IMR-90 (cell line): ENCODE measurements at regions not wholly inside any gene's neighbourhood (a gene's known extent, or its start where the extent isn't known, plus 50 kb on each side); places are given as distances from the start of the nearest gene placed in this dataset.

Experiments used
- ATAC-seq: fragments of 200-7000 bp; cut with Tn5 transposase; 2 replicates; pipeline ENCODE4 v1.9.1; 2020; ENCODE audit warnings: low read depth, mild to moderate bottlenecking, moderate library complexity
- BruUV-seq: library from RNA; stranded (reverse); fragments of 400-500 nt; replicated peaks from 2 replicates; lab custom pipeline; 2021; lab: Mats Ljungman, UMichigan
- CTCF ChIA-PET: fragments of 300-600 bp; formaldehyde crosslinking; extraction: SDS; loops from one replicate; lab custom pipeline; 2021; ENCODE audit warnings: antibody characterized with exemption; lab: Yijun Ruan, JAX
- POLR2A ChIA-PET: fragments of 300-600 bp; sonication (Branson Sonifier 250); formaldehyde crosslinking; loops from one replicate; lab custom pipeline; 2022; ENCODE audit warnings: antibody characterized with exemption; ENCODE audit not compliant: unreplicated experiment; lab: Charles Lee
- DNase-seq: peaks from one replicate; pipeline ENCODE4 v3.0.0; 2013
- H2AFZ ChIP-seq: replicated peaks from 2 replicates; pipeline ENCODE3; 2013; ENCODE audit warnings: low read length, mild to moderate bottlenecking; ENCODE audit not compliant: poor library complexity
- H2AK5ac ChIP-seq: 2 replicates; pipeline ENCODE4 v1.6.1; 2013; ENCODE audit warnings: low read depth, low read length, inconsistent platforms
- H2AK9ac ChIP-seq: replicated peaks from 2 replicates; pipeline ENCODE3; 2013; ENCODE audit warnings: mild to moderate bottlenecking, low read depth, low read length, moderate library complexity; ENCODE audit not compliant: poor library complexity
- H2BK120ac ChIP-seq: 2 replicates; pipeline ENCODE4 v1.6.1; 2013; ENCODE audit warnings: low read depth, low read length, inconsistent platforms
- H2BK15ac ChIP-seq: 3 replicates; pipeline ENCODE4 v1.6.1; 2013; ENCODE audit warnings: low read depth, low read length, inconsistent platforms
- H2BK20ac ChIP-seq: 2 replicates; pipeline ENCODE4 v1.6.1; 2013; ENCODE audit warnings: low read depth, mild to moderate bottlenecking, inconsistent platforms, low read length, moderate library complexity
- H2BK5ac ChIP-seq: 2 replicates; pipeline ENCODE4 v1.6.1; 2013; ENCODE audit warnings: mild to moderate bottlenecking, low read depth, low read length, inconsistent platforms; ENCODE audit not compliant: poor library complexity, severe bottlenecking
- H3K14ac ChIP-seq: replicated peaks from 2 replicates; pipeline ENCODE4 v1.6.1; 2013; ENCODE audit warnings: low read depth, low read length, inconsistent platforms
- H3K18ac ChIP-seq: 2 replicates; pipeline ENCODE4 v1.6.1; 2013; ENCODE audit warnings: low read depth, low read length, control low read depth
- H3K23ac ChIP-seq: 2 replicates; pipeline ENCODE4 v1.6.1; 2013; ENCODE audit warnings: low read depth, low read length, inconsistent platforms
- H3K27ac ChIP-seq: 2 replicates; pipeline ENCODE4 v1.5.1; 2013; ENCODE audit warnings: mild to moderate bottlenecking, control low read depth, low read length; ENCODE audit not compliant: insufficient read depth
- H3K27me3 ChIP-seq: 2 replicates; pipeline ENCODE4 v1.6.1; 2013; ENCODE audit warnings: low read length; ENCODE audit not compliant: control insufficient read depth, insufficient read depth
- H3K36me3 ChIP-seq: 2 replicates; pipeline ENCODE4 v1.6.1; 2013; ENCODE audit warnings: low read length, mixed read lengths; ENCODE audit not compliant: control insufficient read depth, insufficient read depth
- H3K4ac ChIP-seq: 2 replicates; pipeline ENCODE4 v1.6.1; 2013; ENCODE audit warnings: low read depth, low read length, inconsistent platforms
- H3K4me1 ChIP-seq: 2 replicates; pipeline ENCODE4 v1.6.1; 2013; ENCODE audit warnings: low read length, mixed read lengths; ENCODE audit not compliant: control insufficient read depth, insufficient read depth
- H3K4me2 ChIP-seq: 2 replicates; pipeline ENCODE4 v1.6.1; 2013; ENCODE audit warnings: low read depth, mild to moderate bottlenecking, control low read depth, low read length, moderate library complexity
- H3K4me3 ChIP-seq: 2 replicates; pipeline ENCODE4 v1.5.1; 2013; ENCODE audit warnings: low read depth, mild to moderate bottlenecking, control low read depth, low read length, moderate library complexity; ENCODE audit not compliant: insufficient read depth
- H3K56ac ChIP-seq: 2 replicates; pipeline ENCODE4 v1.6.1; 2013; ENCODE audit warnings: low read length, inconsistent platforms; ENCODE audit not compliant: insufficient read depth; ENCODE audit errors: extremely low read depth
- H3K79me1 ChIP-seq, 2 experiments: 2 replicates each; pipeline ENCODE4 v1.6.1; 2013; ENCODE audit warnings: low read length in 2 of 2, inconsistent platforms in 1 of 2, low read depth in 1 of 2
- H3K9ac ChIP-seq: 2 replicates; pipeline ENCODE4 v1.6.1; 2013; ENCODE audit warnings: low read depth, low read length, control low read depth
- H3K9me1 ChIP-seq: 2 replicates; pipeline ENCODE4 v1.6.1; 2013; ENCODE audit warnings: low read length, inconsistent platforms; ENCODE audit not compliant: insufficient read depth
- H3K9me3 ChIP-seq: 2 replicates; pipeline ENCODE4 v1.6.1; 2013; ENCODE audit warnings: low read length; ENCODE audit not compliant: control insufficient read depth, insufficient read depth
- H4K20me1 ChIP-seq: 2 replicates; pipeline ENCODE4 v1.6.1; 2013; ENCODE audit warnings: low read length, inconsistent platforms; ENCODE audit not compliant: insufficient read depth
- H4K5ac ChIP-seq: 2 replicates; pipeline ENCODE4 v1.6.1; 2013; ENCODE audit warnings: mild to moderate bottlenecking, low read depth, low read length, control low read depth
- H4K8ac ChIP-seq, 2 experiments: 2 replicates each; pipeline ENCODE4 v1.6.1; 2013; ENCODE audit warnings: low read depth in 2 of 2, low read length in 2 of 2, control low read depth in 1 of 2, inconsistent platforms in 1 of 2
- H4K91ac ChIP-seq: 2 replicates; pipeline ENCODE4 v1.6.1; 2013; ENCODE audit warnings: low read depth, low read length, inconsistent platforms; ENCODE audit not compliant: insufficient read depth
- BHLHE40 ChIP-seq: fragments of 150-350 bp; IDR thresholded peaks from 2 replicates; pipeline ENCODE4 v1.6.1; 2016; ENCODE audit warnings: mild to moderate bottlenecking, low read depth, low read length
- CEBPB ChIP-seq: IDR thresholded peaks from 2 replicates; pipeline ENCODE4 v1.6.1; 2012; ENCODE audit warnings: low read depth, low read length, improper control_type of control experiment
- CHD1 ChIP-seq: IDR thresholded peaks from 2 replicates; pipeline ENCODE4 v1.6.1; 2012; ENCODE audit warnings: low read depth, low read length, improper control_type of control experiment
- FOS ChIP-seq: fragments of 150-350 bp; IDR thresholded peaks from 2 replicates; pipeline ENCODE4 v1.6.1; 2016; ENCODE audit warnings: low read depth, low read length
- MAFK ChIP-seq: IDR thresholded peaks from 2 replicates; pipeline ENCODE4 v1.6.1; 2012; ENCODE audit warnings: low read depth, low read length, improper control_type of control experiment
- MAZ ChIP-seq: IDR thresholded peaks from 2 replicates; pipeline ENCODE4 v1.6.1; 2012; ENCODE audit warnings: low read depth, mild to moderate bottlenecking, low read length, improper control_type of control experiment, moderate library complexity, borderline replicate concordance
- MXI1 ChIP-seq: IDR thresholded peaks from 2 replicates; pipeline ENCODE4 v1.6.1; 2012; ENCODE audit warnings: low read depth, mild to moderate bottlenecking, low read length, moderate library complexity, borderline replicate concordance
- NFE2L2 ChIP-seq: fragments of 150-350 bp; IDR thresholded peaks from 2 replicates; pipeline ENCODE4 v1.6.1; 2016; ENCODE audit warnings: low read depth, mild to moderate bottlenecking, low read length
- POLR2A ChIP-seq: IDR thresholded peaks from 2 replicates; pipeline ENCODE4 v1.6.1; 2012; ENCODE audit warnings: mild to moderate bottlenecking, low read depth, low read length
- RAD21 ChIP-seq: IDR thresholded peaks from 2 replicates; pipeline ENCODE4 v1.6.1; 2012; ENCODE audit warnings: low read length, improper control_type of control experiment
- RCOR1 ChIP-seq: IDR thresholded peaks from 2 replicates; pipeline ENCODE4 v1.6.1; 2012; ENCODE audit warnings: mild to moderate bottlenecking, low read length, improper control_type of control experiment; ENCODE audit not compliant: insufficient replicate concordance
- RFX5 ChIP-seq: IDR thresholded peaks from 2 replicates; pipeline ENCODE4 v1.8.0; 2012; ENCODE audit warnings: low read depth, mild to moderate bottlenecking, low read length, moderate library complexity
- SMC3 ChIP-seq: fragments of 150-350 bp; IDR thresholded peaks from 2 replicates; pipeline ENCODE4 v1.6.1; 2016; ENCODE audit warnings: low read depth, mild to moderate bottlenecking, antibody characterized with exemption, low read length, moderate library complexity
- WGBS, 2 experiments: methylation state at CpG; one replicate each; pipeline versions ENCODE4 v1.1.5 to v1.1.7; 2013; ENCODE audit warnings: missing lambda C conversion rate in 2 of 2; ENCODE audit not compliant: insufficient read length in 1 of 2; ENCODE audit errors: extremely low coverage in 2 of 2; 5-methylcytosine and 5-hydroxymethylcytosine counted together
- dilution Hi-C: fragments of 300-500 bp; cut with HindIII; formaldehyde crosslinking; loops from one replicate; pipeline ENCODE4 v1.14.3; 2018; ENCODE audit warnings: low sequenced_read_pairs; ENCODE audit not compliant: unreplicated experiment
- in situ Hi-C: fragments of 300-500 bp; cut with MboI; formaldehyde crosslinking; loops from 3 replicates; pipeline ENCODE4 v1.14.3; 2019; ENCODE audit warnings: low sequenced_read_pairs, inconsistent platforms, mixed read lengths
- intact Hi-C: fragments of 100-400 bp; cut with micrococcal nuclease; formaldehyde crosslinking; loops from 2 replicates; pipeline ENCODE4 v1.10.0; 2022
- TF ChIP-seq, protein P1 (sequence below): conservative IDR thresholded peaks from 2 replicates; pipeline ENCODE4 v1.5.1; 2012; ENCODE audit warnings: mild to moderate bottlenecking, low read depth, low read length, improper control_type of control experiment
- TF ChIP-seq, protein P2 (sequence below): fragments of 150-350 bp; IDR thresholded peaks from 2 replicates; pipeline ENCODE4 v1.6.1; 2016; ENCODE audit warnings: low read depth, mild to moderate bottlenecking, low read length, moderate library complexity, borderline replicate concordance
- TF ChIP-seq, protein P3 (sequence below): fragments of 150-350 bp; IDR thresholded peaks from 2 replicates; pipeline ENCODE4 v1.6.1; 2017; ENCODE audit warnings: mild to moderate bottlenecking, antibody characterized with exemption, low read length, low read depth

DNA sequence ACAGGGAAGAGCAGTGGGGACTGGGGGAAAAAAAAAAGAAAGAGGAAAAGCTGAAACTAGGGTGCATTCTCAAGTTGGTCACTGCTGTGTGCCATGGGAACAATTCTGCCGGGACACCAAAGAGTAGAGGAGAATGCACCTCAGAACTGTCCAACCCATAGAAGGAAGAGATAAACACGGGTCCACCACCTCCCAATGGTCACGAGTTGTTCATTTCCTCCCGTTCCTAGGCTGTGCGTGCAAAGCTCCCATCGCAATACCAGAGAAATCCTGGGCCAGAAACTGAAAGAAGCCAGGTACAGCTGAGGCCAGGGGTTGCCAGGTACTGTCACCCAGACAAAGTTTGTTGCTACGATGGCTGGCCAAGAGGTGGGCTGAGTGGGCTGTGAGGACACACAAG is 236.9 kb upstream of the ANKRD55 start:
- H3K56ac ChIP-seq, result no peak overlapping the region
- no peak overlapping the region for H3K23ac ChIP-seq
- DNase-seq (no peak), ATAC-seq (no peak)
- in situ Hi-C loops (no loop called here), dilution Hi-C loops (no loop called here), intact Hi-C loops (no loop called here)
- H2BK20ac ChIP-seq, result no peak overlapping the region
- no peak overlapping the region for H3K18ac ChIP-seq
- H3K4ac ChIP-seq, result 0 out of 2 replicates have a peak overlapping the region, but pooled peaks have one; percentile 9
- H3K36me3 ChIP-seq, result no peaks in the 10 kb centered on the region
- peak overlapping the region; percentile 9 for H2AK9ac ChIP-seq
- H3K4me2 ChIP-seq, result no peak overlapping the region
- H3K9me1 ChIP-seq, result peaks cover 15% of the 10 kb centered on the region
- no peak overlapping the region for H3K4me3 ChIP-seq
- BruUV-seq, result no TSS peak
- H3K9me3 ChIP-seq, result no peaks in the 10 kb centered on the region
- no peak overlapping the region for H2BK120ac ChIP-seq
- H4K20me1 ChIP-seq, result no peaks in the 10 kb centered on the region
- H2AK5ac ChIP-seq, result no peak overlapping the region
- TF ChIP-seq MXI1, result no peak
- TF ChIP-seq, protein P1, sequence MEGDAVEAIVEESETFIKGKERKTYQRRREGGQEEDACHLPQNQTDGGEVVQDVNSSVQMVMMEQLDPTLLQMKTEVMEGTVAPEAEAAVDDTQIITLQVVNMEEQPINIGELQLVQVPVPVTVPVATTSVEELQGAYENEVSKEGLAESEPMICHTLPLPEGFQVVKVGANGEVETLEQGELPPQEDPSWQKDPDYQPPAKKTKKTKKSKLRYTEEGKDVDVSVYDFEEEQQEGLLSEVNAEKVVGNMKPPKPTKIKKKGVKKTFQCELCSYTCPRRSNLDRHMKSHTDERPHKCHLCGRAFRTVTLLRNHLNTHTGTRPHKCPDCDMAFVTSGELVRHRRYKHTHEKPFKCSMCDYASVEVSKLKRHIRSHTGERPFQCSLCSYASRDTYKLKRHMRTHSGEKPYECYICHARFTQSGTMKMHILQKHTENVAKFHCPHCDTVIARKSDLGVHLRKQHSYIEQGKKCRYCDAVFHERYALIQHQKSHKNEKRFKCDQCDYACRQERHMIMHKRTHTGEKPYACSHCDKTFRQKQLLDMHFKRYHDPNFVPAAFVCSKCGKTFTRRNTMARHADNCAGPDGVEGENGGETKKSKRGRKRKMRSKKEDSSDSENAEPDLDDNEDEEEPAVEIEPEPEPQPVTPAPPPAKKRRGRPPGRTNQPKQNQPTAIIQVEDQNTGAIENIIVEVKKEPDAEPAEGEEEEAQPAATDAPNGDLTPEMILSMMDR, result no peak
- TF ChIP-seq BHLHE40, result no peak
- TF ChIP-seq RAD21, result no peak
- TF ChIP-seq, protein P2, sequence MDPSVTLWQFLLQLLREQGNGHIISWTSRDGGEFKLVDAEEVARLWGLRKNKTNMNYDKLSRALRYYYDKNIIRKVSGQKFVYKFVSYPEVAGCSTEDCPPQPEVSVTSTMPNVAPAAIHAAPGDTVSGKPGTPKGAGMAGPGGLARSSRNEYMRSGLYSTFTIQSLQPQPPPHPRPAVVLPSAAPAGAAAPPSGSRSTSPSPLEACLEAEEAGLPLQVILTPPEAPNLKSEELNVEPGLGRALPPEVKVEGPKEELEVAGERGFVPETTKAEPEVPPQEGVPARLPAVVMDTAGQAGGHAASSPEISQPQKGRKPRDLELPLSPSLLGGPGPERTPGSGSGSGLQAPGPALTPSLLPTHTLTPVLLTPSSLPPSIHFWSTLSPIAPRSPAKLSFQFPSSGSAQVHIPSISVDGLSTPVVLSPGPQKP, result no peak
- no peak for TF ChIP-seq RCOR1
- no peak for TF ChIP-seq SMC3
- no peak for TF ChIP-seq CHD1
- no peak for TF ChIP-seq FOS
- no peak for TF ChIP-seq NFE2L2
- no peak for TF ChIP-seq MAZ
- TF ChIP-seq RFX5, result no peak
- TF ChIP-seq MAFK, result no peak
- TF ChIP-seq POLR2A, result no peak
- TF ChIP-seq, protein P3, sequence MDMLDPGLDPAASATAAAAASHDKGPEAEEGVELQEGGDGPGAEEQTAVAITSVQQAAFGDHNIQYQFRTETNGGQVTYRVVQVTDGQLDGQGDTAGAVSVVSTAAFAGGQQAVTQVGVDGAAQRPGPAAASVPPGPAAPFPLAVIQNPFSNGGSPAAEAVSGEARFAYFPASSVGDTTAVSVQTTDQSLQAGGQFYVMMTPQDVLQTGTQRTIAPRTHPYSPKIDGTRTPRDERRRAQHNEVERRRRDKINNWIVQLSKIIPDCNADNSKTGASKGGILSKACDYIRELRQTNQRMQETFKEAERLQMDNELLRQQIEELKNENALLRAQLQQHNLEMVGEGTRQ, result no peak
- no peak for TF ChIP-seq CEBPB
- ChIA-PET POLR2A (no interaction called here), CTCF (no interaction called here)
- H4K5ac ChIP-seq, result no peak overlapping the region
- H4K91ac ChIP-seq, result peak overlapping the region; percentile 20; the same call in 1 of the 2 replicates
- H4K8ac ChIP-seq, result no peak overlapping the region
- H3K27me3 ChIP-seq, result no peaks in the 10 kb centered on the region
- no peak overlapping the region for H3K27ac ChIP-seq
- H3K4me1 ChIP-seq, result peaks cover 15% of the 10 kb centered on the region
- H3K14ac ChIP-seq, result no peak overlapping the region
- H3K79me1 ChIP-seq, result no peaks in the 10 kb centered on the region
- H3K9ac ChIP-seq, result no peak overlapping the region
- H2BK5ac ChIP-seq, result no peak overlapping the region
- H2BK15ac ChIP-seq, result 0 out of 3 replicates have a peak overlapping the region, but pooled peaks have one; percentile 47
- H2AFZ ChIP-seq, result no peak overlapping the region
- WGBS, 2 experiments, result 100% methylated on average over 1 of the region's 7 CpGs; no CpG with 5 or more reads in 1 of the 2 experiments
